Epithelial cell of esophagus (primary cell): ENCODE measurements at regions not wholly inside any gene's neighbourhood (a gene's known extent, or its start where the extent isn't known, plus 50 kb on each side); places are given as distances from the start of the nearest gene placed in this dataset.

Source experiments
- DNase-seq: peaks from one replicate; pipeline ENCODE4 v3.0.0; 2010; ENCODE audit warnings: low read depth
- H3K4me3 ChIP-seq: 2 replicates; pipeline ENCODE4 v1.5.1; 2011; ENCODE audit warnings: mild to moderate bottlenecking, low read length, control low read depth
- TF ChIP-seq, protein P1 (sequence below): IDR thresholded peaks from 2 replicates; pipeline ENCODE4 v1.5.1; 2011; ENCODE audit warnings: low read depth, mild to moderate bottlenecking, low read length, control low read depth, inconsistent platforms; ENCODE audit not compliant: insufficient read depth; ENCODE audit errors: missing control alignments

DNA sequence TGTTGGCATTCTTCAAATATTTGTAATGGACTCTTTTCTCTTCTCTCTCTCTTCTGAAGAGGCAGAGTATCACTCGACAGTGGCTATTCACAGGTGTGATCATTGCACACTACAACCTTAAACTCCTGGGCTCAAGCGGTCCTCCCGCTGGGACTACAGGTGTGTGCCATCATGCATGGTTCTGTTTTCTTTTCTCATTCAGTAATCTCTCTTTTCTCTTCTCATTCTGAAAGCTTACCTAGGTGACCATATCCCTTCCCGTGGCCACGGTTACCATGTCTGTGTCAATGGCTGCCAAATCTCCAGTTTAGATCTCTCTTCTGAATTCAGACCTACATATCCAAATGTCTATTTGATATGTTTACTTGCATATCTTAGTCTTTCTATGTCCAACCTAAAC lies 96.3 kb downstream of the SOX2 start:
- TF ChIP-seq, protein P1, sequence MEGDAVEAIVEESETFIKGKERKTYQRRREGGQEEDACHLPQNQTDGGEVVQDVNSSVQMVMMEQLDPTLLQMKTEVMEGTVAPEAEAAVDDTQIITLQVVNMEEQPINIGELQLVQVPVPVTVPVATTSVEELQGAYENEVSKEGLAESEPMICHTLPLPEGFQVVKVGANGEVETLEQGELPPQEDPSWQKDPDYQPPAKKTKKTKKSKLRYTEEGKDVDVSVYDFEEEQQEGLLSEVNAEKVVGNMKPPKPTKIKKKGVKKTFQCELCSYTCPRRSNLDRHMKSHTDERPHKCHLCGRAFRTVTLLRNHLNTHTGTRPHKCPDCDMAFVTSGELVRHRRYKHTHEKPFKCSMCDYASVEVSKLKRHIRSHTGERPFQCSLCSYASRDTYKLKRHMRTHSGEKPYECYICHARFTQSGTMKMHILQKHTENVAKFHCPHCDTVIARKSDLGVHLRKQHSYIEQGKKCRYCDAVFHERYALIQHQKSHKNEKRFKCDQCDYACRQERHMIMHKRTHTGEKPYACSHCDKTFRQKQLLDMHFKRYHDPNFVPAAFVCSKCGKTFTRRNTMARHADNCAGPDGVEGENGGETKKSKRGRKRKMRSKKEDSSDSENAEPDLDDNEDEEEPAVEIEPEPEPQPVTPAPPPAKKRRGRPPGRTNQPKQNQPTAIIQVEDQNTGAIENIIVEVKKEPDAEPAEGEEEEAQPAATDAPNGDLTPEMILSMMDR: no peak
- no peak for DNase-seq
- H3K4me3 ChIP-seq: no peak overlapping the region

DNA sequence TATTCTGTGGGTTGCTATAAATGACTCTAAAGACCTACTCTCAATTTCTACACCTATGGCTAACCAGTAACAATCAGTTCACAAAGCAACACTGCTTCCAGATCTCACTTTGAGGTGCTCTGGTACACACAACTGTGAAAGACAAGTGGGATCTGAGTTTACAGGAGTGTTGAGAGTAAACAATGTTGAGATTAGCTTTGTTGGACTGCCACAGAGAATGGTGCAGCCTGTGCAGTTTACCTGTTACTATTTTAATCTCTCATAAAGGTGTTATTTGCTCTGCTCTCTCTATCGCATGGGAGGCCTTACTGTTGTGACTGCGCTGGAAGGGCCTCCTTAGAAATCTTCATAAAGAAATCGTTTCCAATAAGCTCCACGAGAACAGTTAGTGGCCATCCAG lies 112.0 kb downstream of the SOX2 start:
- no peak for DNase-seq
- H3K4me3 ChIP-seq: no peak overlapping the region
- TF ChIP-seq, protein P1: no peak

DNA sequence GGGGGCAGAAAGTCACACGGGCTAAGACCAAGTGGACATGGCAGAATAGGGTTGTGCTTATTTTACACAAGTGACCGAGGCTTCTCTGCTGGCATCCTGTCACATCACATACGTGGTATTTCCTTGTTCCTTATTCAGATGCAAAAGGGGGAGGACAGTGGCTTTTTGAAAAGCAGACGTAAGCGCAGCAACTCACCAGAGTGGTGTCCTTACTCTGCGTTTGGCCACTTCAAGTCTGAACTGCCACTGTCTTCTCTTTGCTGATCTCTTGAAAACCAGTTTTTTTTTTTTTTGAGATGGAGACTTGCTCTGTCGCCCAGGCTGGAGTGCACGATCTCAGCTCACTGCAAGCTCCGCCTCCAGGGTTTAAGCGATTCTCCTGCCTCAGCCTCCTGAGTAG lies 113.2 kb downstream of the SOX2 start:
- no peak for DNase-seq

DNA sequence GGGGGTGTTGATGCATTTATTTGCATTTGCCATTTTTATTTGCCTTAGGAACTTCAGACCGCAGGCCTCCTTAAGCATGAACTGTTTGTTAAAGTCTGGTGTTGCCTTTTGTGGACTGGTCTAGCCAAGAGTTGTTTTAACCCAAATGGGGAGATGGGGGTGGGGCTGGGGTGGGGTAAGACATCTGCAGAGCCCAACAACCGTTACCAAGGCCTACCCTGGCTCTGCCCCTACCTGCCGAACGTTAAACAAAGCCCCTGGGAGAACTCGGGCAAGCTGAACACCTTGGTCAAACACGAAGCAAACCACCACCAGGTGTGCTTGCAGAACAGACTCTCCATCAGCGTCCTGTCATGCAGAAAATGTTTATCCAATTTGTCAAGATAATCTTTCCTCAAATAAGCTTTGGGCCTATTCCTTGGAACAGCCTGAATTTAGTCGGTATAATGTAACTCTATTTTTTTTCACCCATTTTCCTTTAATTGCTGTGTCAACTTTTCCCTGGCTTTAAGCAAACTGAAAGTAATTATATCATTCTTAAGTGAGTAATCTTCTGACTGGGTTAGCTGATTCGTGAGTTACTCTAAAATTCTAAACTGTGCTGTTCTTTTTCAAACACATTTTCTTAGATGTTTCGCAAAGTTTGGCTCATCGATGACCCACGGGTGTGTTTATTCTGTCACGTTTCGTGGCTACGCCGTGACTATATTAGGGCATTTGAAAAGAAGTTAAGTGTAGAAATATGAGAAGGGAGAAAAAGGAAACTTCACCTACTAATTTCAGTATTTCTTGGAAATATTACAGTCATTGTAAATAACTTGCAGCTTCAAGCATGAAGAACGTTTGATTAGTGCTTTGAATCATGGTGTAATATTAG lies 127.6 kb downstream of the SOX2 start:
- peak overlapping the region; percentile 7 for H3K4me3 ChIP-seq
- TF ChIP-seq, protein P1: peak; percentile 16
- DNase-seq: peak; percentile 49

More for the DNA sequence above, 113.2 kb downstream of the SOX2 start:
- H3K4me3 ChIP-seq: no peak overlapping the region
- TF ChIP-seq, protein P1: no peak

DNA sequence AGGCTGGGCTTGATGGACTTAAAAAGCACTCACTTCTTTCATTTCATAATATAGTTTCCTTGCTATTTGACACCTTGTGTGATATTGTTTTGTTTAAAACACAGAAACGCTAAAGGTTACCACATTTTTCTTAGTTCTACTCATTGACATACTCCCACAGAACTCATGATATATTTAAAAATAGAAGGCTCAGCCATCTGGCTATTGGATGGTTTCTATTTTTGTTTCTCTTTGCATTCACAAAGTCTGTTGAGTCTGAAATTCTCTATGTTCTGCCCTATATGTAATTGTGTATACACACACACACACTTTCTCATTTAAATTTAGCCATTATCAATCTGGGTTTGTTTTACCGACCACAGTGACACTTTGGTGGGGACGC lies 128.2 kb downstream of the SOX2 start:
- DNase-seq: peak; percentile 6
- H3K4me3 ChIP-seq: no peak overlapping the region
- TF ChIP-seq, protein P1: no peak

DNA sequence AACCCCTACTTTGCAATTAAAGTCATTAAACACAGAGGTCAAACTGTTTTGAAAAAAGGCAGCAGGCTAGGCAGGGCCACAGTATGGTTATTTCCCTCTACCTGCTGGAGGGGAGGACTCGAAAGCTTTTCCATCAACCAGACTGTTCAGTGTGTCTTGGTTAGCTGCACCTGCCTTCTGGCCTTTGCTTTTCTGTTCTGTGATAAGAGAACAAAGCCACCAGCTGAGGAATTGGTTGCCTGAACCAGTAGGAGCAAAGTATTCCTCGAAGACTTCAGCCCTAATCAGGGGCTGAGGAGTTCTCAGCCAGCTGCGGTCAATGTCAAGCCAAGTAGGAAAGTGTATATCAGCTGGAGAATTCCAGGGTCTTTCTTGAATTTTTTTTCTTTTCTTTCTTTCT lies 132.5 kb downstream of the SOX2 start:
- no peak for DNase-seq
- TF ChIP-seq, protein P1: no peak
- H3K4me3 ChIP-seq: no peak overlapping the region

DNA sequence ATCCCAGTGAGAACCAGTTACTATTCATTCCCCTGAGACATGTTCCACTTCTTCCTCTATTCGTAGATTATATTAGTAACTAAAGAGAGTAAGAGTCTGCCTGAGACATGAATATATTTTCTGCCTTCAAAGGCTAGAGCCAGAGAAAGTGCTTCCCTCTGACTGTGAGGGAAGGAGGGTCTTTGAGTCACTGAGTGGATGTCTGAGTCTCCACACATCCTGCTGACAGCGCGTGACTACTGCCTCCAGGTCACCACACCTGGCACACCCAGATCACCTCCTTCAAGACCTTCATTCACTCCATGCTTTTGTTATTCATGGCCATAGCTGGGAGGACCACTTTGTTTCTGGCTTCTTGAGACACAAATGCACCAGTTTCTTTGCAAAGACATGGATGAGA lies 135.6 kb downstream of the SOX2 start:
- DNase-seq: peak; percentile 33
- TF ChIP-seq, protein P1: no peak
- no peak overlapping the region for H3K4me3 ChIP-seq
